Mesodermal cell (in vitro differentiated cells): ENCODE measurements at regions not wholly inside any gene's neighbourhood (a gene's known extent, or its start where the extent isn't known, plus 50 kb on each side); places are given as distances from the start of the nearest gene placed in this dataset.

Experiments used
- H3K27ac ChIP-seq: 2 replicates; pipeline ENCODE4 v1.7.0; 2013; ENCODE audit warnings: mild to moderate bottlenecking, low read depth, low read length, moderate library complexity; ENCODE audit not compliant: severe bottlenecking
- H3K36me3 ChIP-seq: 2 replicates; pipeline ENCODE4 v1.7.1; 2013; ENCODE audit warnings: mild to moderate bottlenecking, low read length, moderate library complexity; ENCODE audit not compliant: control insufficient read depth, insufficient read depth
- H3K4me1 ChIP-seq: one replicate; pipeline ENCODE4 v1.7.1; 2013; ENCODE audit warnings: mild to moderate bottlenecking, low read length; ENCODE audit not compliant: insufficient read depth, control insufficient read depth, poor library complexity, severe bottlenecking
- H3K4me3 ChIP-seq: 2 replicates; pipeline ENCODE4 v1.7.0; 2013; ENCODE audit warnings: low read length, control low read depth, mild to moderate bottlenecking; ENCODE audit not compliant: insufficient read depth, poor library complexity, severe bottlenecking; ENCODE audit errors: extremely low read depth
- H3K9me3 ChIP-seq: 2 replicates; pipeline ENCODE4 v1.7.1; 2013; ENCODE audit warnings: mild to moderate bottlenecking, low read length, moderate library complexity; ENCODE audit not compliant: control insufficient read depth
- WGBS, 2 experiments: methylation state at CpG; one replicate each; pipeline ENCODE4 v1.1.5; 2013; ENCODE audit warnings: missing lambda C conversion rate in 2 of 2; ENCODE audit not compliant: insufficient coverage in 2 of 2; 5-methylcytosine and 5-hydroxymethylcytosine counted together

DNA sequence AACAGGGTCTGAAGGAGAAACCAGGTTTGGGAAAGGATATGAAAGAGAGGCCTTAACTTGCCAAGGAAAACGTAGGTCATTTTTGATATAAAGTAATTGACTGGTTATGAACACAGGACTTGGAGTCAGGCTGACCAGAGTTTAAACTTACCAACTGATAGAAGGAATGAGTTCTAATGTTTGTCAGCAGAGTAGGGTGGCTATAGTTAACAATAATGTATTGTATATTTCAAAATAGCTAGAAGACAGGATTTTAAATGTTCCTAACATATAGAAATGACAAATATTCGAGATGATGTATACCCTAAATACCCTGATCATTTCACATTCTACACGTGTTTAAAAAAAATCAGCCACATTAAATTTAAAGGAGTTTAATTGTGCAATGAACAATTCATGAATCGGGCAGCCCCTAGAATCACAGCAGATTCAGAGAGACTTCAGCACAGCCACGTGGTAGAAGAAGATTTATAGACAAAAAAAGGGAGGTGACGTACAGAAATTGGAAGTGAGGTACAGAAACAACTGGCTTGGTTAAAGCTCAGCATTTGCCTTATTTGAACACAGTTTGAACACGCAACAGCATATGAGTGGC is 52.5 kb upstream of the PLEKHG7 start:
- H3K36me3 ChIP-seq: no peaks in the 10 kb centered on the region
- WGBS, 2 experiments: 71% methylated on average over 4 of the region's 7 CpGs
- no peaks in the 10 kb centered on the region for H3K4me1 ChIP-seq
- no peaks in the 10 kb centered on the region for H3K9me3 ChIP-seq
- no peak overlapping the region for H3K4me3 ChIP-seq
- no peak overlapping the region for H3K27ac ChIP-seq

DNA sequence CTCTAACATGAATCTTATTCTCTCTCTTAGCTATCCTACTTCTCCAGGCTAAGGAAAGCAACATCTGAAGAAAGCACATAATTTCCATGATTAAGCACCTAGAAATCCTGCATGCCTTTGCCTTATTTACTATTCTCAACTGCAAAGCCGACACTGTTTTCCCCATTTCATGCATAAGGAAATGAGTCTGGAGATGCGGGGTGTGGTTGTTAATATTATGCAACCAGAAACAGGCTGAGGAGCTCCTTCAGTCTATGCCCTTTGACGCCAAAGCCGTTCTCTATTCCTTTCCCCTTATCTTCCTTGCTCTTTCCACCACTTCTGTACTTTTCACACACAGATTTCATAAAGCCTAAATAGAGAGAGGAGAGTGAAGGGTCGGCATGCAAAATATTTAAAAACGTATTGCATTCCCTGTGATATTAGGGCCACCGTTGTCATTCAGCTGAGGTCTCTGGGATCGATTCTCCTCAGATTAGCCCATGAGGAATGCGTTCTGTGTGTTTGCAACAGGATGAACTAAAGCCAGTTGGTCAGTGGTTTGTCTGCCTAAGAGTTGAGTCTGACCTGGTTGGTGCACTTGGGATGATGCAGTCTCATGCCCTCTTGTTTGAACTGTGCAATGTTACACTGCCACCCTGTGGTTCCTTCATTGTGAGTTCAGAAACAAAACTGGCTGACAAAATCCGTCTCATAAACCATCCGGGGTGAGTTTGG is 53.1 kb upstream of the PLEKHG7 start:
- Histone ChIP-seq H3K9me3 (no peaks in the 10 kb centered on the region), H3K36me3 (no peaks in the 10 kb centered on the region), H3K4me1 (no peaks in the 10 kb centered on the region), H3K27ac (no peak overlapping the region), H3K4me3 (no peak overlapping the region)
- WGBS, 2 experiments: 46 to 54% methylated on average over 3 to 7 of the region's 11 CpGs

DNA sequence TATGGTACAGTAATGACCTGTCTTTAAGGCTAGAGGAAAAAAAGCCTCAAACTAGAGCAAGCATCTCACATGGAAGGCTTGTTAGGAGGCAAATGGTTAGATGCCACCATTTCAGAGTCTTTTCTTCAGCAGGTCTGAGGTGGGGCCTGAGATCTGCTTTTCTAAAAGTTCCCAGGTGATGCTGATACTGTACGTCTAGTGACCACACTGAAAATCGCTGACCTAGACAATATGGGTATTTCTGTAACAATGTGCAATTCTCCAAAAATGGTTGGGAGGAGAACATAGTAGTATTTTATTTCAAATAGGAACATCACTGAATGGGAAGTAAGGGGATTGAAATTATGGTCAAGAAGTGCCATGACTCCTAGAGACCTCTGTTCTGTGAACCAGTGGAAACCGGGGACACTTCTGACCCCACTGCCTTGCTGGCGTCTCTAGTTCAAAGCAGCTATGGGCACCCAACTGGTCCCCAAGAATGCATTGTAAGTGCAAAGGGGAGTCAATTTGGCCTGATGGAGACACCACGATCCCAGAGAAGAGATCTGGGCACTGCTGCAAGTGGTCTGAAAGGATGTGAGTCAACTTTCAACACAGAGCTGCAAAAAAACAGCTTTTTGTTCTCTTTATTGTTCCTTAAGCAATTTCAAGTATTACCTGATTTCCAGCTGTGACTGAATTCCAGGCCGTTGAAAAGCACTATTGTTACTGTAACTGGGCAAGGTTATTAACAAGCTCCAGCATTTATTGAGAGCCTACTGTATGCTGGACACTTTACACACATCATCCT is 54.4 kb upstream of the PLEKHG7 start:
- no peaks in the 10 kb centered on the region for H3K9me3 ChIP-seq
- H3K36me3 ChIP-seq: no peaks in the 10 kb centered on the region
- no peak overlapping the region for H3K4me3 ChIP-seq
- 68 to 80% methylated on average over 5 to 6 of the region's 6 CpGs for WGBS, 2 experiments
- no peak overlapping the region for H3K27ac ChIP-seq
- H3K4me1 ChIP-seq: no peaks in the 10 kb centered on the region

DNA sequence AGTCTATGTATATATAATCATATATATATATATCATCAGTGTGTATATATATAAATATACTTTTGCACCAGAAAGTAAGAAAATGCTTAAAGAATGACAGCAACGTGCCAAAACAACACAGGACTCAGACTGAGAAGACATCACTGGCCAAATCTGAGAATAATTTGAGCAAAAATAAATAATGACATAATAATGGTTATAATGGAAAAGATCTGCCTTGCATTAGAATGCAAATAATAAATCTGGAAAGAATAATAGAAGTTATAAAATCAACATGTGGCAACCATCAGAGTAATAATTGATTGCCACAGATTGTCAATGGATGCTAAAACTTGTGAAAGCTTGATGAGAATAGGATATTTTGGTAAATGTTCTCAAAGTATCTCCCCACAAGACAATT is 61.5 kb upstream of the PLEKHG7 start:
- Histone ChIP-seq H3K9me3 (no peaks in the 10 kb centered on the region), H3K36me3 (no peaks in the 10 kb centered on the region), H3K4me3 (no peak overlapping the region), H3K4me1 (no peaks in the 10 kb centered on the region), H3K27ac (no peak overlapping the region)
- no CpG with 5 or more reads among the region's 1 CpG for WGBS, 2 experiments

- Histone ChIP-seq H3K9me3 (no peaks in the 10 kb centered on the region), H3K4me3 (no peak overlapping the region), H3K27ac (no peak overlapping the region), H3K4me1 (no peaks in the 10 kb centered on the region), H3K36me3 (no peaks in the 10 kb centered on the region)
These were observed 62.1 kb upstream of the PLEKHG7 start for GRCh38 chr12:92640691-92641090.

DNA sequence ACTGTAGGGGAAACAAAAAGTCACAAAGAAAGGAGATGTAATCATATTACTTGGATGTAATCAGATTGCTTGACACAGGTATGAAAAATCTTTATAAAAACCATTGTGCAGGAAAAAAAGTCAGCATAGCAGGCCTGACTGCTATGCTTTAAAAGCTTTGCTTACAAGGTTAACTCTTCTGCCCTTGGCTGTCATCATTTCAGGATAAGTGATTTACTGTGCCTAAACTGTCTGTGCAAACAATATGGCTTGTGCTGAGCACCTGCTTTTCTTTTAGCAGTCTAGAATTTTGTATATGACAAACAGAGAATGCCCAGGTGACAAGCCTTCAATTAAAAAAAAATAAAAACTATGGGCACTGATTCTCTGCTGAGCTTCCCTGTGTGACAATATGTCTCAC is 63.8 kb upstream of the PLEKHG7 start:
- H3K9me3 ChIP-seq: no peaks in the 10 kb centered on the region
- H3K36me3 ChIP-seq: no peaks in the 10 kb centered on the region
- H3K4me1 ChIP-seq: no peaks in the 10 kb centered on the region
- H3K4me3 ChIP-seq: no peak overlapping the region
- no peak overlapping the region for H3K27ac ChIP-seq

DNA sequence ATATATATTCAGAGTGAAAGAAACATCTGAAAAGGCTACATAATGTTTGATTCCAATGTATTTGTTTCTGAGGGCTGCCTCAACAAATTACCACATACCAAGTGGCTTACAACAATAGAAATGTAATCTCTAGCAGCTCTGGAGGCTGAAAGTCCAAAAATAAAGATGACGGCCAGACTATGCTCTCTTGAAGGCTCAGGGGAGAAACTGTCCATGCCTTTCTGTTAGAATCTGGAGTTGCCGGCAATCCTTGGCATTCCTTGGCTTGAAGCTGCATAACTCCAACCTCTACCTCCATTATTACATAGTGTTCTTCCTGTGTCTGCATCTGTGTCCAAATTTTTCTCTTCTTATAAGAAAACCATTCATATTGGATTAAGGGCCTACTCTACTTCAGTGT is 68.1 kb upstream of the PLEKHG7 start:
- Histone ChIP-seq H3K27ac (no peak overlapping the region), H3K36me3 (no peaks in the 10 kb centered on the region), H3K4me3 (no peak overlapping the region), H3K4me1 (no peaks in the 10 kb centered on the region), H3K9me3 (no peaks in the 10 kb centered on the region)
- WGBS, 2 experiments: 100% methylated on average over 2 of the region's 2 CpGs

DNA sequence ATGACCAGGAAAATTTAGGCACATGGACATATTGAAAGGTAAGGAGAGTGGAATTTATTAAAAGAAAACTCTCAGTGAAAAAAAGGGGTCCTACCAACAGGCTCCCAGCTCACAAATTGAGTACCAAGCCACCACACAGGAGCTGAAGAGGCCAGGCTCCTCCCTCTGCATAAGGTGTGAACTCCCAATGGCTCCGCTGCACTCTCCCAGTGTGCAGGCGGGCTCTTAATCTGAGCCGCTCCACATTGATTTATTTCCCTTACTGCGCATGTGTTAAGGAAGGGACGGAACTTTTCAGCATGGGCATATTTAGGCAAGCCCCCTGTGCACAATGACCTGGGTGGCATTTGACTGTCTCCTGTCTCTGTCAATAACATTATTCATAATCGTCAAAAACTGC is 68.6 kb upstream of the PLEKHG7 start:
- Histone ChIP-seq H3K27ac (no peak overlapping the region), H3K36me3 (no peaks in the 10 kb centered on the region), H3K9me3 (no peaks in the 10 kb centered on the region), H3K4me3 (no peak overlapping the region), H3K4me1 (no peaks in the 10 kb centered on the region)
- WGBS, 2 experiments: 90 to 97% methylated on average over 4 to 6 of the region's 6 CpGs

DNA sequence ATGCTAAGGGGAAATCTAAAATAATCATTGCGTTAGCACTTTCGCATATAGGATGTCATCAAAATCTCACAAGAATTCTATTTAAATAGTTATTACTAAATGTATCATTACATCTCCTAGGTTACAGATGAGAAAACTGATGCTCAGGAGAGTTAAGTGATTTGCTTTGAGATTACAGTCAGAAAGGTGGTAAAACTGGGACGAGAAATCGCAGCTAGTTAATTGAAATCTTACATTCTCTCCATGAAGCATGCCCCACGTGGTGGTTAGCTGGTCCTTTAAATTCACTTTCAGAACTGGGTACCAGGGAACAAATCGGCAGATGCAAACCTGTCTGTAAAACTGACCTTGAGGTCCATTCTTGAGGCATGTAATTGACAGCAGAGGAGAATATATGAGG is 71.8 kb upstream of the PLEKHG7 start:
- Histone ChIP-seq H3K9me3 (no peaks in the 10 kb centered on the region), H3K27ac (no peak overlapping the region), H3K4me3 (no peak overlapping the region), H3K36me3 (no peaks in the 10 kb centered on the region), H3K4me1 (no peaks in the 10 kb centered on the region)
- WGBS, 2 experiments: 93 to 100% methylated on average over 2 to 4 of the region's 6 CpGs

- Histone ChIP-seq H3K9me3 (no peaks in the 10 kb centered on the region), H3K4me3 (no peak overlapping the region), H3K36me3 (no peaks in the 10 kb centered on the region), H3K4me1 (peaks cover 5% of the 10 kb centered on the region), H3K27ac (no peak overlapping the region)
- WGBS, 2 experiments: 86 to 93% methylated on average over 4 of the region's 9 CpGs
These were observed 73.3 kb upstream of the PLEKHG7 start for GRCh38 chr12:92629349-92630065.
